Lower lobe of right lung (tissue), 2 donors: ENCODE measurements at regions not wholly inside any gene's neighbourhood (a gene's known extent, or its start where the extent isn't known, plus 50 kb on each side); places are given as distances from the start of the nearest gene placed in this dataset.

Experiments
- ATAC-seq, 2 donors: fragments of 200-7000 bp; cut with Tn5 transposase; one replicate each; pipeline ENCODE4 v1.9.1; 2020 to 2022; ENCODE audit warnings: mild to moderate bottlenecking in 2 of 2, moderate library complexity in 2 of 2
- DNase-seq: peaks from one replicate; pipeline ENCODE4 v3.0.0-alpha.2; 2020
- H3K27ac ChIP-seq: fragments of 200-600 bp; one replicate; pipeline ENCODE4 v1.8.0; 2022
- H3K27me3 ChIP-seq: fragments of 200-600 bp; one replicate; pipeline ENCODE4 v1.8.0; 2022; ENCODE audit warnings: low read depth
- H3K36me3 ChIP-seq: fragments of 200-600 bp; one replicate; pipeline ENCODE4 v1.8.0; 2022; ENCODE audit warnings: mild to moderate bottlenecking
- H3K4me1 ChIP-seq: fragments of 200-600 bp; one replicate; pipeline ENCODE4 v1.8.0; 2022
- H3K4me3 ChIP-seq: fragments of 200-600 bp; one replicate; pipeline ENCODE4 v1.8.0; 2022; ENCODE audit warnings: mild to moderate bottlenecking
- H3K9me3 ChIP-seq: fragments of 200-600 bp; one replicate; pipeline ENCODE4 v1.8.0; 2022
- CTCF ChIP-seq: fragments of 200-600 bp; IDR thresholded peaks from one replicate; pipeline ENCODE4 v1.8.0; 2022; ENCODE audit warnings: antibody characterized with exemption, mild to moderate bottlenecking
- intact Hi-C: fragments of 100-400 bp; cut with DNase I; formaldehyde crosslinking; loops from one replicate; pipeline ENCODE4 v1.11.0; 2022
- donor health status: DM: no; HTN: yes; CAD: no; lungs with severe emphysema.

GRCh38 chr5:77139001-77139400 is 51.9 kb upstream of the ZBED3 start:
- H3K9me3 ChIP-seq: no peaks in the 10 kb centered on the region
- no peak overlapping the region for H3K27ac ChIP-seq
- TF ChIP-seq CTCF: no peak
- no peaks in the 10 kb centered on the region for H3K27me3 ChIP-seq
- ATAC-seq (peak in 1 of 2 donors; percentile 35), DNase-seq (no peak)
- H3K36me3 ChIP-seq: no peaks in the 10 kb centered on the region
- no peak overlapping the region for H3K4me3 ChIP-seq
- intact Hi-C loops: no loop called here
- no peaks in the 10 kb centered on the region for H3K4me1 ChIP-seq
